Naive thymus-derived CD8-positive, alpha-beta T cell (primary cell): ENCODE measurements at regions not wholly inside any gene's neighbourhood (a gene's known extent, or its start where the extent isn't known, plus 50 kb on each side); places are given as distances from the start of the nearest gene placed in this dataset.

Experiments
- ATAC-seq, 2 donors: fragments of 150-1000 bp; cut with Tn5 transposase in 1 of 2; sonication (Bioruptor Pico), chemical (Tn5 transposase) in 1 of 2; 1 replicate in 1 of 2; 2 replicates in 1 of 2; pipeline ENCODE4 v1.10.0; 2021; ENCODE audit warnings: mild to moderate bottlenecking in 2 of 2, moderate library complexity in 2 of 2
- POLR2A ChIA-PET: fragments of 350-600 bp; sonication (Branson Sonifier 250); formaldehyde crosslinking; loops from one replicate; lab custom pipeline; 2021; ENCODE audit warnings: antibody characterized with exemption; lab: Charles Lee
- DNase-seq, 10 donors: peaks; one replicate each; pipeline versions ENCODE4 v3.0.0 to v3.0.0-alpha.2; 2020 to 2022
- H3K27ac Mint-ChIP-seq, 10 donors: one replicate each; pipeline ENCODE4 v1.8.0; 2020 to 2022; ENCODE audit warnings: mild to moderate bottlenecking in 10 of 10, mixed read lengths in 10 of 10, moderate library complexity in 4 of 10, inconsistent platforms in 1 of 10
- H3K27me3 Mint-ChIP-seq, 5 donors: one replicate each; pipeline ENCODE4 v1.8.0; 2021 to 2022; ENCODE audit warnings: mixed read lengths in 5 of 5
- H3K36me3 Mint-ChIP-seq, 3 donors: one replicate each; pipeline ENCODE4 v1.8.0; 2020 to 2022; ENCODE audit warnings: mixed read lengths in 3 of 3, mild to moderate bottlenecking in 2 of 3, inconsistent platforms in 1 of 3
- H3K4me1 Mint-ChIP-seq, 4 donors: one replicate each; pipeline ENCODE4 v1.8.0; 2021 to 2022; ENCODE audit warnings: mixed read lengths in 4 of 4
- H3K4me3 Mint-ChIP-seq, 10 donors: one replicate each; pipeline ENCODE4 v1.8.0; 2020 to 2022; ENCODE audit warnings: mild to moderate bottlenecking in 10 of 10, mixed read lengths in 10 of 10, moderate library complexity in 6 of 10, inconsistent platforms in 1 of 10
- H3K9me3 Mint-ChIP-seq, 9 donors: one replicate each; pipeline ENCODE4 v1.8.0; 2020 to 2022; ENCODE audit warnings: mixed read lengths in 9 of 9, mild to moderate bottlenecking in 3 of 9, inconsistent platforms in 1 of 9, moderate library complexity in 1 of 9

DNA sequence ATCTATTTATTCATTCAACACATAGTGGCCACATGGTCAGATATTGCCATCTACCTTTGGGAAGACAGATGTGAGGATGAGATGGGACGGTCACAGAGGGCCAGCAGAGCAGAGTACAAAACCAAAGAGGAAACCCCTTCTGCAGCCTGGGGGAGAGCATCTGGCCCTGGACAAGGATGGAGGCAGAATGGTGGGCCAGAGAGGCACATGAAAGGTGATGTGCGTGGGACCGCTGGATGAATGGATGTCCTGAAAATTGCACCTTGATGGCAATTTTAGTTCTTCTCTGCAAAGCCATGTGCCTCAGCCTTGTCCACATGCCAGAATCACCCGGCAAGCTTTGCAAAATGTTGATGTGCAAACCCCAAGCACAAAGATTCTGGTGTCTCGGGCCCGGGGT, 77.4 kb upstream of the CD93 start:
- no peak overlapping the region for H3K4me3 Mint-ChIP-seq
- ATAC-seq (no peak), DNase-seq (no peak)
- H3K27ac Mint-ChIP-seq, result peak overlapping the region in 1 of 10 donors; percentile 36
- H3K27me3 Mint-ChIP-seq, result peaks cover 0 to 11% (median 0%) of the 10 kb centered on the region in 5 donors
- peaks cover 2 to 16% (median 10%) of the 10 kb centered on the region in 4 donors for H3K4me1 Mint-ChIP-seq
- POLR2A ChIA-PET, result no interaction called here
- H3K9me3 Mint-ChIP-seq, result peaks cover 0 to 2% (median 0%) of the 10 kb centered on the region in 9 donors
- H3K36me3 Mint-ChIP-seq, result no peaks in the 10 kb centered on the region

DNA sequence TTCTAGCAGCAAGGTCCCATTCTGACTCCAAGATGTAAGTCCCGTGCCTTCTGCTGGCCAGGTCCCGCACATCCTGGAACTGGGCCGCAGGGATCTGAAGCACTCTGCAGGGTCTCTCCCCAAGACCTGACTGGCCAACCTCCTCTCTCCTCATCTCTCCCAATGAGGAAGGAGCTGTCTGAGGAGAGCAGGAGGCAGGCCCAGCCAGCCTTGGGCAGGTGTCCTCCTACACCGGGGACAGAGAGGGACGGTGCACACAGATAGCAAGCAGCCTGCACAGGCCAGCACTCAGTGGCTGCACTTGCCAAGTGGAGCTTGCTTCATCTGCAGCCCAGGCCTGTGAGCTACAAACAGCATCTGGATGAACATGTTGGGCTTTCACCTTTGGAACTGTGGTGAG, 76.8 kb upstream of the CD93 start:
- POLR2A ChIA-PET, result no interaction called here
- Mint-ChIP-seq H3K4me1 (peaks cover 2 to 16% (median 10%) of the 10 kb centered on the region in 4 donors), H3K36me3 (no peaks in the 10 kb centered on the region), H3K4me3 (no peak overlapping the region), H3K9me3 (peaks cover 0 to 2% (median 0%) of the 10 kb centered on the region in 9 donors), H3K27ac (no peak overlapping the region), H3K27me3 (peaks cover 0 to 11% (median 0%) of the 10 kb centered on the region in 5 donors)
- DNase-seq (no peak), ATAC-seq (no peak)

DNA sequence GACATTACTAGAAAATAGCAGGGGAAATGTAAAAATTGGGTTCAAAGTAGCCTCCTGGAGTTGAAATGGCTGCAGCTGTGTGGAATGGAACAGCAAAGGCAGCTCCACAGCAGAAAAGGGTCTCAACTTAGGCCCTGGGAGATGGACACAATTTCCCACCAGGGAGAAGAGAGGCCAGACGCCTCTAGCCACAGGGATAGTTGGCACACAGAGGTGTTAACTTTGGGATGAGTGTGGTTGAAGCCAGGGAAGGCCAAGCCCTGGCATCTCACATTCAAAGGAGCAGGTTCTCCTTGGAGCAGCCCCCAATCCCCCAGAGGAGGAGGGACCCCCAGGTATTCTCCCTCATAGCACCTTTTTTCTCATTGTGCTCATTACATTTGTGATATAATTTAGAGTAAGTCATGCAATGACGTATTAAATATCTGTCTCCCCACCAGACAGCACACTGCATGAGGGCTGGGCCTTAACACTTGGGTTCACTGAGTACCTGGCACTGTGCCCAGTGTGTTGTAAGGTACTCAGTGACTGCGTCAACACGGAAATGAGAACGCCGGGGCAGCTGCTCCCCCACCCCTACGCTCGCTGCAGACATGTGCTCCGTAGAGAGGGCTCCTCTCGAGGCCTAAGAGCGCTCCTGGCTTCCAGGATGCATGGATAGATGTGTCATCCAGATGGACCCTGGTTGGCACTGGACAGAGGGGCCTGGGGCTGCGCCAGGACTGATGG, 76.0 kb upstream of the CD93 start:
- Mint-ChIP-seq H3K9me3 (peaks cover 0 to 2% (median 0%) of the 10 kb centered on the region in 9 donors), H3K27ac (no peak overlapping the region), H3K4me1 (peaks cover 2 to 16% (median 10%) of the 10 kb centered on the region in 4 donors), H3K27me3 (peaks cover 0 to 11% (median 0%) of the 10 kb centered on the region in 5 donors), H3K4me3 (no peak overlapping the region), H3K36me3 (no peaks in the 10 kb centered on the region)
- POLR2A ChIA-PET, result no interaction called here
- ATAC-seq (no peak), DNase-seq (no peak)

DNA sequence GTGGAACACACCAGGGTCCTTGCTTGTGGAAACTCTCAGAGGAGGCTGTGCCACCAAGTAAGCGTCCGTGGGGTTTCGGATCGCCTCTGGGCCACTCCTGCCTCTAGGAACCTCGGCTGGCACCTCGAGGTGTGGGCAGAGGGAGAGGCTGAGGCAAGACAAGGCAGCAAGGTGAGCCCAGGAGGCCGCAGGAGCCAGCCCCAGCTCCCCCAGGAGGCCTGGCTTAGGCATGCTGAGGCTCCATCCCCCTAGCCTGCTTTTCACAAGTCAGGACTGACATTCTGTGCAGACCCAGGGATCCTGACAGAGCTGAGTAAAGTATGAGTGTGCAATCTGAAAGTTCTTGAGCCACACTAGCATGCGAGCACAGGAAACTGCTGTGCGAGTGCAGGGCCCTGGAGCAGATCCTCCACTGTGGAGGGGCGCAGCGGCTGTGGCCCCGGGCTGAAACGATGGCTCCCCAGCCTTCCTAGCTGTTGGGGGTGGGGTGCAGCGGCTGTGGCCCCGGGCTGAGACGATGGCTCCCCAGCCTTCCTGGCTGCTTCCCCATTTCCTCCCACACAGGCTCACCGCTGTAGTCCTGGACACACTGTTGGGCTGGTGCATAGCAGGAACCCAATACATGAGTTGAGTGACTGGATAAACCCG, 75.2 kb upstream of the CD93 start:
- ATAC-seq, result no peak
- peaks cover 2 to 16% (median 10%) of the 10 kb centered on the region in 4 donors for H3K4me1 Mint-ChIP-seq
- peaks cover 0 to 8% (median 0%) of the 10 kb centered on the region in 5 donors for H3K27me3 Mint-ChIP-seq
- DNase-seq, result no peak
- H3K36me3 Mint-ChIP-seq, result no peaks in the 10 kb centered on the region
- H3K9me3 Mint-ChIP-seq, result no peaks in the 10 kb centered on the region
- POLR2A ChIA-PET, result no interaction called here
- no peak overlapping the region for H3K27ac Mint-ChIP-seq
- no peak overlapping the region for H3K4me3 Mint-ChIP-seq

DNA sequence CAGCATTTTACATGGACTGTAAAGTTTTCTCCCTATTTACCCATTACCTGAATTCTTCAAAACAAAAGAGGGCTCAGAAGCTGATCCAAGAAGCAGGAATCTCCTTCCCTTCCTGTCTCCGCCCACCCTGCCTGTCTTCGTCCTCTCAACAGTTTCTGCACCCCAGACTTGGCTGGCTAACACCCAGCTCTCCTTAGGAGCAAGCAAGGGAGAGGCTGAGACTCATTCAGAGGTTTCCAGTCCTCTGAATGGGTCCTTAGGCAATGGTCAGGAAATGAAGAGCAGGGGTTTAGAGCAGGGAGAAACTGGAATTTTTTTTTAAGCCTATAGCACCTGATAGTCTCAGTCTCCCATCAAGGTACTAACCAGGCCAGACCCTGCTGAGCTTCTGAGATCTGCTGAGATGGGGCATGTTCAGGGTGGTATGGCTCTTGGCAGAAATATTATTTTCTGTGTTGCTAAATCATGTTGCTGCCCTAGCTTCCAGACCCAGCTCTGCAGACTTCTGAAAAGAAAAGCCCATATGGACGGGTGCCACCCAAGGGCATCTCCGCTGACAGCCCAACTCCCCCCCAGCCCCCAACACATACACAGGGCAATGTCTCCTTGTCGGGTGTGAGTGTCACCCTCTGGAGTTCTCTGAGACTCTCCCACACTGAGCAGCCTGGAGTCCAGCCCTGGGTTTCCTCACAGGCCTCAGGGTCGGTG, 74.6 kb upstream of the CD93 start:
- Mint-ChIP-seq H3K36me3 (no peaks in the 10 kb centered on the region), H3K27me3 (peaks cover 0 to 3% (median 0%) of the 10 kb centered on the region in 5 donors), H3K4me3 (no peak overlapping the region), H3K4me1 (peaks cover 2 to 16% (median 10%) of the 10 kb centered on the region in 4 donors), H3K9me3 (no peaks in the 10 kb centered on the region), H3K27ac (no peak overlapping the region)
- DNase-seq (no peak), ATAC-seq (no peak)
- POLR2A ChIA-PET, result no interaction called here

DNA sequence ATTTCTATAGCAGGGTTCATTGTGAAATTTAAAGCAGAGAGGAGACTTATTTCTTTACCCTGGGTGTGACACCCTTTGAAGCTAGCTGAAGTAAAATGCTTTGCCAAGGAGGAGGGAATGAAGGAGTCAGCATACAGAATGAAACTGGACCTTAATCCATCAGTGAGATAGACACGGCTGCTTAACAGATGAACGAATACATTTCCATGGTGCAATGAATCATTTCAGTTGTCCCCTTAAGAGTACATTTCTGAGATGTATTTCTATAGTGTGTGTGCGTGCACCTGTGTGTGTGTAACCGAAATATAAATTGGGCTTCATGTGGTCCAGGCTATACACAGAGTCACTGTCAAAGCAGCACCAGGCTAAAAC, 73.8 kb upstream of the CD93 start:
- H3K27me3 Mint-ChIP-seq, result peaks cover 0 to 3% (median 0%) of the 10 kb centered on the region in 5 donors
- POLR2A ChIA-PET, result no interaction called here
- no peak overlapping the region for H3K4me3 Mint-ChIP-seq
- DNase-seq (no peak), ATAC-seq (no peak)
- H3K4me1 Mint-ChIP-seq, result peaks cover 2 to 17% (median 12%) of the 10 kb centered on the region in 4 donors
- no peaks in the 10 kb centered on the region for H3K36me3 Mint-ChIP-seq
- H3K27ac Mint-ChIP-seq, result no peak overlapping the region
- no peaks in the 10 kb centered on the region for H3K9me3 Mint-ChIP-seq

DNA sequence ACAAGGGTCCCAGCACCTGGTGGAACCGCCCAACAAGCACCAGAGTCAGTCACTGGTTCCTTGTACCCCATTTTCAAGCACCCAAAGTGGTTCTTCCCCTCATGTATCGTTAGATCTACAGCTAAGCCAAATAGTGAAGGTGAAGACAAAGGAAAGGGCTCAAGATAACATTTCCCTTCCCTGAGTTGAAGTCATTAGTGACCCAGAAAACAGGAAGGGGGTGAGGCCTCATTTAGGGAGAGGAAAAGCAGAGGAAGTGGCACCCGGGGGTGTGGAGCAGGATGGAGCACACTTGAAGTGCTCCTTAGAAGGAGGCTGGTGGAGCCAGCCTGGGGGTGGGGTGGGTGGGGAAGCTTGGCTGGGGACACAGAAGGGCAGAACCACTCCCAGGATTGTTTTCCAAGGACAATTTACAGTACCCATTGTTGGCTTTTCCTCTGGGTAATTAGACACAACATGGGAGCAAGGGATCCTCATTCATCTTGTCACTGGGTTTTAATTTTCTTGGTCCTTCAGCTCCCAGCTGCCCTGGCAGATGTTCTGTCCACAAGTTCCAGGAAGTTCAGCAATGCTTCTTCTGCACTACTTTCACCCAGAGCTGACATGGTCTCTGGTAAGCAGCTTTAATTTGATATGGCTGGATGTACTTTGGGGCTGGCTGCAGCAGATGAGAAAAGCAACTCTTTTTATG, 73.3 kb upstream of the CD93 start:
- ATAC-seq (no peak), DNase-seq (no peak)
- H3K9me3 Mint-ChIP-seq, result no peaks in the 10 kb centered on the region
- H3K4me1 Mint-ChIP-seq, result peaks cover 4 to 22% (median 13%) of the 10 kb centered on the region in 4 donors
- H3K27ac Mint-ChIP-seq, result no peak overlapping the region
- H3K4me3 Mint-ChIP-seq, result no peak overlapping the region
- no peaks in the 10 kb centered on the region for H3K36me3 Mint-ChIP-seq
- POLR2A ChIA-PET, result no interaction called here
- peaks cover 0 to 8% (median 0%) of the 10 kb centered on the region in 5 donors for H3K27me3 Mint-ChIP-seq

DNA sequence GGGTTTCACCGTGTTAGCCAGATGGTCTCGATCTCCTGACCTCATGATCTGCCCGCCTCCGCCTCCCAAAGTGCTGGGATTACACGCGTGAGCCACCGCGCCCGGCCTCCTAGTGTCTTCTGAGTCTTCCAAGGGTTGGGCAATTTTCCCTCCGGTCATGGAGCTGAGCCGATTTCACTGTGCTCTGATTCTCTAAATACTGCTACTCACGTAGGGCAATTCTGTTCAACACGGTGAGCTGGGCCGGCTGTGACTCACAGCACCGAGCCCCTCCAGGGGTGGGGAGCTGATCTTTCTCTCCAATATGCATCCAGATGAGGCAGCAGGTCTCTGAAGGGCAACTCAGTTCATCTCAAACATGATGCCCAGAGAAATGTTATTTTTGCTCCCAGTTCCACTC, 71.6 kb upstream of the CD93 start:
- peaks cover 0 to 8% (median 0%) of the 10 kb centered on the region in 5 donors for H3K27me3 Mint-ChIP-seq
- H3K9me3 Mint-ChIP-seq, result no peaks in the 10 kb centered on the region
- H3K36me3 Mint-ChIP-seq, result no peaks in the 10 kb centered on the region
- H3K27ac Mint-ChIP-seq, result peak overlapping the region in 1 of 10 donors; percentile 75
- POLR2A ChIA-PET, result no interaction called here
- no peak for ATAC-seq
- no peak for DNase-seq
- peaks cover 4 to 23% (median 13%) of the 10 kb centered on the region in 4 donors for H3K4me1 Mint-ChIP-seq
- H3K4me3 Mint-ChIP-seq, result no peak overlapping the region

DNA sequence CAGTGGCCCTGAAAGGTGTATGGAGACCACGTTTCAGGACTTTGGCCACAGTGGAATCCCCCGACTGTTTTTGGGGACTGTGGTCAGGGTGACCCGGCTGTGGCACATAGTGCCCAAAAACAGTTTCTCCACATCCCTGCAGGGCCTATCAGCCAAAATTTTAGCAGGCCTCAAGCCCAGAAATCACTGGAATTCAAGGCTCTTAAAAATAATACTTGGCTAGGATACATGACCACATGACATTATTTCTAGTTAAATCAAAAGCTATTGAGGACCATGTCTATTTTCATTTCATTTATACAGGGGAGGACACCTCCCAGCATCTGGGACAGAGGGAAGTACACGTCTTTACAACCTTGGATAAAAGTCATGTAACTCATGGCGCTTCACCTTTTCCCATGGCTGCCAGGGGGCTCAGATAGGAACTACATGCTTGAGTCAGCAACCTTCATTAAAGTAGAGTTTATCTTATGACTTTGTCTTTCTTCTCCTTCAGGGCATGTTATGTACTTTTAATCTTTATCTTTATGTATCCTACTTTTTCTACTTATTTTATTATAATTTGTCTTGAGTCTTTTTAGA, 70.8 kb upstream of the CD93 start:
- no peak for DNase-seq
- Mint-ChIP-seq H3K27me3 (peaks cover 0 to 8% (median 0%) of the 10 kb centered on the region in 5 donors), H3K4me3 (no peak overlapping the region), H3K9me3 (no peaks in the 10 kb centered on the region), H3K4me1 (peaks cover 4 to 23% (median 16%) of the 10 kb centered on the region in 4 donors), H3K27ac (no peak overlapping the region), H3K36me3 (no peaks in the 10 kb centered on the region)
- POLR2A ChIA-PET, result no interaction called here
- ATAC-seq, result no peak

DNA sequence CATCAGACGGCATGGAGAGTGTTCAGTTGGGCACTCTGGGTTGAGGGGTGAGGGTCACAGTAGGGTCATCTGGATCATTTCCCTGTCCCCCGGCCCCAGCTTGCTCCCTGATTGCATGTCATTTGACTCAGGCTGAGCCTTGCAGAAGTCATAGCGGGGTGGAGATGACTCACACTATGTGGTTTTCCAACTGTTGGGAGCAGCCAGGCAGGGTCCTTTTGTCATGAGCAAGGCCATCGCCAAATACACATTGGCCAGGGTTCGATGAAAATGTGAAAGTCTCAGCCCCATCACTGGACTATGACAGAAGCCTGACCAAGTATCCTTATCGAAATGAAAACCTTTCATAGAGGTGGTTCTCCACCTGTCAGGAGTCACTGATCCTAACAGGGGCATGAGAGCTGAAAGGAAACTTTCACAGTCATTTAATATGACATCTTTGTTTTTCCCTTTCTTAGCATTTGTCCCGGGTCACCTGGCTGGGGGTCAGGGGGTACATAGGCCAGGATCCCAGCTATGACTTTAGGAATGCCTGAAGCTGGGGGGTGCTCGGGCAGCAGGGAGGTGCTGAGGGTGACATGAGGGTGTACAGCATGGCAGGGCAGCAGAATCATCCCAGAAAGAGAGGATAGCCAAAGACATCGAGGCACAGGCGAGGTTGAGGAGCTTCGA, 70.2 kb upstream of the CD93 start:
- no peak overlapping the region for H3K27ac Mint-ChIP-seq

DNA sequence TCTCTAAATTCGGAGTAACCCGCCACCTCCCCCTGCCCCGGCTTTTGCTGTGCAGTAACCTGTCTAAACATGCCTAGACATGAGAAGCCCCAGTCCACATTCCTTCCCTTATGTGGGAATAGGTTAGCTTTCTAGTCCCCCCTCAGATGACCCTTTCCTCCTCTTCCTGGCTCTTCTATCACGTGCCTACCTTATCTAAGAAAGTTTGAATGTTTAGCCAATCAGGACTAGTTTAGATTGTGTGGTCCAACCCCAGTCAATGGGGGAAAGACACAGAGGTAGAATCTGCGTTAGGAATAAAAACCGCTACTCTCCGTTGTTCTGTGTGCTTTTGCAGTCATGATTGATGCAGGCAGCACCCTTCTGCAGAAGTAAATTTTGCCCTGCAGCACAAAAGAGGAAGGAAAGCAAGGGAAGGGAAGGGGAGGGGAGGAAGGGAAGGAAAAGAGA, 69.0 kb upstream of the CD93 start:
- peak overlapping the region in 1 of 10 donors; percentile 34 for H3K27ac Mint-ChIP-seq
- no peaks in the 10 kb centered on the region for H3K9me3 Mint-ChIP-seq
- POLR2A ChIA-PET, result no interaction called here
- H3K4me1 Mint-ChIP-seq, result peaks cover 6 to 22% (median 15%) of the 10 kb centered on the region in 4 donors
- ATAC-seq, result no peak
- no peak overlapping the region for H3K4me3 Mint-ChIP-seq
- H3K36me3 Mint-ChIP-seq, result no peaks in the 10 kb centered on the region
- DNase-seq, result no peak
- H3K27me3 Mint-ChIP-seq, result peaks cover 0 to 13% (median 3%) of the 10 kb centered on the region in 5 donors

More for the DNA sequence above, 70.2 kb upstream of the CD93 start:
- Mint-ChIP-seq H3K27me3 (peaks cover 0 to 13% (median 3%) of the 10 kb centered on the region in 5 donors), H3K4me3 (no peak overlapping the region), H3K9me3 (no peaks in the 10 kb centered on the region), H3K36me3 (no peaks in the 10 kb centered on the region), H3K4me1 (peaks cover 6 to 24% (median 19%) of the 10 kb centered on the region in 4 donors)
- DNase-seq (no peak), ATAC-seq (no peak)
- POLR2A ChIA-PET, result no interaction called here
